ENCODE measurements at regions not wholly inside any gene's neighbourhood (a gene's known extent, or its start where the extent isn't known, plus 50 kb on each side); places are given as distances from the start of the nearest gene placed in this dataset.

GRCh38 chr3:140753865-140754754, 76.2 kb downstream of the TRIM42 start:
- no peak for TF ChIP-seq EZH2 (IDR thresholded peaks at IDR 0.05)
- no peak for TF ChIP-seq POLR2AphosphoS5 (IDR thresholded peaks at IDR 0.05; ENCODE audit: borderline replicate concordance, low read depth, low read length)
- no peak for TF ChIP-seq FOXP2 (optimal IDR thresholded peaks at IDR 0.05; ENCODE audit: control extremely low read depth, extremely low read length, insufficient read depth)
